ENCODE measurements at regions not wholly inside any gene's neighbourhood (a gene's known extent, or its start where the extent isn't known, plus 50 kb on each side); places are given as distances from the start of the nearest gene placed in this dataset.

GRCh38 chr12:77488041-77488620 is 342.6 kb upstream of the NAV3 start:
- no peak for DNase-seq (ENCODE audit: low read depth, low spot score)
- intact Hi-C loops (cut with micrococcal nuclease; ENCODE audit: unreplicated experiment) = no loop called here
- in situ Hi-C loops (cut with HindIII; ENCODE audit: low pct_unique_long_range_greater_than_20kb, low sequenced_read_pairs) = no loop called here
- CTCF ChIA-PET = no interaction called here
- no peak overlapping the region for H3K4me3 ChIP-seq (ENCODE audit: low read depth in 2 of 2, low read length in 2 of 2)
- POLR2A ChIA-PET = no interaction called here
- H3K27ac ChIP-seq (ENCODE audit: low read length) = no peak overlapping the region
- H3K4me1 ChIP-seq (ENCODE audit: control insufficient read depth, insufficient read depth, low read length) = no peaks in the 10 kb centered on the region
- H3K9me3 ChIP-seq (ENCODE audit: control insufficient read depth, insufficient read depth, low read depth, low read length) = no peaks in the 10 kb centered on the region
- BruUV-seq (replicated peaks) = no TSS peak
- no peak for ATAC-seq
- H3K36me3 ChIP-seq (ENCODE audit: control insufficient read depth, insufficient read depth, low read length) = no peaks in the 10 kb centered on the region
- TF ChIP-seq, protein P1, sequence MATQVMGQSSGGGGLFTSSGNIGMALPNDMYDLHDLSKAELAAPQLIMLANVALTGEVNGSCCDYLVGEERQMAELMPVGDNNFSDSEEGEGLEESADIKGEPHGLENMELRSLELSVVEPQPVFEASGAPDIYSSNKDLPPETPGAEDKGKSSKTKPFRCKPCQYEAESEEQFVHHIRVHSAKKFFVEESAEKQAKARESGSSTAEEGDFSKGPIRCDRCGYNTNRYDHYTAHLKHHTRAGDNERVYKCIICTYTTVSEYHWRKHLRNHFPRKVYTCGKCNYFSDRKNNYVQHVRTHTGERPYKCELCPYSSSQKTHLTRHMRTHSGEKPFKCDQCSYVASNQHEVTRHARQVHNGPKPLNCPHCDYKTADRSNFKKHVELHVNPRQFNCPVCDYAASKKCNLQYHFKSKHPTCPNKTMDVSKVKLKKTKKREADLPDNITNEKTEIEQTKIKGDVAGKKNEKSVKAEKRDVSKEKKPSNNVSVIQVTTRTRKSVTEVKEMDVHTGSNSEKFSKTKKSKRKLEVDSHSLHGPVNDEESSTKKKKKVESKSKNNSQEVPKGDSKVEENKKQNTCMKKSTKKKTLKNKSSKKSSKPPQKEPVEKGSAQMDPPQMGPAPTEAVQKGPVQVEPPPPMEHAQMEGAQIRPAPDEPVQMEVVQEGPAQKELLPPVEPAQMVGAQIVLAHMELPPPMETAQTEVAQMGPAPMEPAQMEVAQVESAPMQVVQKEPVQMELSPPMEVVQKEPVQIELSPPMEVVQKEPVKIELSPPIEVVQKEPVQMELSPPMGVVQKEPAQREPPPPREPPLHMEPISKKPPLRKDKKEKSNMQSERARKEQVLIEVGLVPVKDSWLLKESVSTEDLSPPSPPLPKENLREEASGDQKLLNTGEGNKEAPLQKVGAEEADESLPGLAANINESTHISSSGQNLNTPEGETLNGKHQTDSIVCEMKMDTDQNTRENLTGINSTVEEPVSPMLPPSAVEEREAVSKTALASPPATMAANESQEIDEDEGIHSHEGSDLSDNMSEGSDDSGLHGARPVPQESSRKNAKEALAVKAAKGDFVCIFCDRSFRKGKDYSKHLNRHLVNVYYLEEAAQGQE (IDR thresholded peaks at IDR 0.05; ENCODE audit: insufficient read depth in 1 of 2, low read depth in 2 of 2, low read length in 1 of 2) = no peak
- no peak for TF ChIP-seq CTCF (IDR thresholded peaks at IDR 0.05)
- TF ChIP-seq TCF7L2 (IDR thresholded peaks at IDR 0.05; ENCODE audit: low read depth, low read length) = no peak
- no peaks in the 10 kb centered on the region for H3K27me3 ChIP-seq (ENCODE audit: control insufficient read depth, insufficient read depth, low read length)

- in situ Hi-C loops (cut with HindIII; ENCODE audit: low pct_unique_long_range_greater_than_20kb, low sequenced_read_pairs) (no loop called here), intact Hi-C loops (cut with micrococcal nuclease; ENCODE audit: unreplicated experiment) (no loop called here)
- ATAC-seq (no peak), DNase-seq (ENCODE audit: low read depth, low spot score) (no peak)
- no peaks in the 10 kb centered on the region for H3K27me3 ChIP-seq (ENCODE audit: control insufficient read depth, insufficient read depth, low read length)
- BruUV-seq (replicated peaks) = no TSS peak
- H3K4me3 ChIP-seq (ENCODE audit: low read depth in 2 of 2, low read length in 2 of 2) = no peak overlapping the region
- no peaks in the 10 kb centered on the region for H3K4me1 ChIP-seq (ENCODE audit: control insufficient read depth, insufficient read depth, low read length)
- ChIA-PET CTCF (no interaction called here), POLR2A (interaction anchor here (0.6 kb wide), 1 partner anchor 88 kb away, joined by 4 read pairs; no protein-coding TSS in a partner anchor)
- no peaks in the 10 kb centered on the region for H3K9me3 ChIP-seq (ENCODE audit: control insufficient read depth, insufficient read depth, low read depth, low read length)
- H3K36me3 ChIP-seq (ENCODE audit: control insufficient read depth, insufficient read depth, low read length) = no peaks in the 10 kb centered on the region
- H3K27ac ChIP-seq (ENCODE audit: low read length) = no peak overlapping the region
- TF ChIP-seq POLR2AphosphoS5 (IDR thresholded peaks at IDR 0.05; ENCODE audit: low read depth, low read length) = no peak
These were observed 343.8 kb upstream of the NAV3 start for GRCh38 chr12:77486872-77487271.

GRCh38 chr12:77485961-77486854 is 344.5 kb upstream of the NAV3 start:
- no peaks in the 10 kb centered on the region for H3K4me1 ChIP-seq (ENCODE audit: control insufficient read depth, insufficient read depth, low read length)
- no peaks in the 10 kb centered on the region for H3K27me3 ChIP-seq (ENCODE audit: control insufficient read depth, insufficient read depth, low read length)
- no peak overlapping the region for H3K27ac ChIP-seq (ENCODE audit: low read length)
- ChIA-PET CTCF (no interaction called here), POLR2A (interaction anchor here (0.6 kb wide), 1 partner anchor 87 kb away, joined by 4 read pairs; no protein-coding TSS in a partner anchor)
- in situ Hi-C loops (cut with HindIII; ENCODE audit: low pct_unique_long_range_greater_than_20kb, low sequenced_read_pairs) = no loop called here
- no peak for ATAC-seq
- H3K4me3 ChIP-seq (ENCODE audit: low read depth in 2 of 2, low read length in 2 of 2) = no peak overlapping the region
- intact Hi-C loops (cut with micrococcal nuclease; ENCODE audit: unreplicated experiment) = no loop called here
- BruUV-seq (replicated peaks) = no TSS peak
- no peaks in the 10 kb centered on the region for H3K9me3 ChIP-seq (ENCODE audit: control insufficient read depth, insufficient read depth, low read depth, low read length)
- TF ChIP-seq, protein P1 (IDR thresholded peaks at IDR 0.05; ENCODE audit: insufficient read depth in 1 of 2, low read depth in 2 of 2, low read length in 1 of 2) = no peak
- no peak for TF ChIP-seq CTCF (IDR thresholded peaks at IDR 0.05)
- TF ChIP-seq POLR2AphosphoS5 (IDR thresholded peaks at IDR 0.05; ENCODE audit: low read depth, low read length) = no peak
- TF ChIP-seq SIN3A (IDR thresholded peaks at IDR 0.05; ENCODE audit: borderline replicate concordance, insufficient read depth, low read depth, low read length) = no peak
- no peak for TF ChIP-seq TCF7L2 (IDR thresholded peaks at IDR 0.05; ENCODE audit: low read depth, low read length)
- no peaks in the 10 kb centered on the region for H3K36me3 ChIP-seq (ENCODE audit: control insufficient read depth, insufficient read depth, low read length)
- no peak for DNase-seq (ENCODE audit: low read depth, low spot score)

Measured in Panc1 (cell line).